ENCODE measurements at regions not wholly inside any gene's neighbourhood (a gene's known extent, or its start where the extent isn't known, plus 50 kb on each side); places are given as distances from the start of the nearest gene placed in this dataset.

- no peak for TF ChIP-seq RAD21 (IDR thresholded peaks at IDR 0.05 in 1 of 2, conservative IDR thresholded peaks at IDR 0.05 in 1 of 2; ENCODE audit: low read depth in 2 of 2, low read length in 2 of 2)
Observed at GRCh38 chr19:30165228-30165813, 206.9 kb upstream of the ZNF536 start (continued).

Measured in H1 (cell line).